Activated naive CD8-positive, alpha-beta T cell treated with anti-CD3 and anti-CD28 coated beads, Interleukin-2, amount 10 ng/mL, durations not matched to agents 7 days and 5 days (primary cell): ENCODE measurements at regions not wholly inside any gene's neighbourhood (a gene's known extent, or its start where the extent isn't known, plus 50 kb on each side); places are given as distances from the start of the nearest gene placed in this dataset.

Experiments
- ATAC-seq: fragments of 150-1000 bp; cut with Tn5 transposase; one replicate; pipeline ENCODE4 v1.10.0; 2021; ENCODE audit warnings: low read depth, moderate library complexity
- POLR2A ChIA-PET: fragments of 350-600 bp; sonication (Branson Sonifier 250); formaldehyde crosslinking; loops from one replicate; lab custom pipeline; 2021; ENCODE audit warnings: antibody characterized with exemption; lab: Charles Lee
- DNase-seq: peaks from one replicate; pipeline ENCODE4 v3.0.0; 2021
- H3K27ac Mint-ChIP-seq: one replicate; pipeline ENCODE4 v1.8.0; 2022; ENCODE audit warnings: mild to moderate bottlenecking, mixed read lengths
- H3K27me3 Mint-ChIP-seq: one replicate; pipeline ENCODE4 v1.8.0; 2022; ENCODE audit warnings: mild to moderate bottlenecking, moderate library complexity, mixed read lengths
- H3K36me3 Mint-ChIP-seq: one replicate; pipeline ENCODE4 v1.8.0; 2021; ENCODE audit warnings: mild to moderate bottlenecking, mixed read lengths
- H3K4me1 Mint-ChIP-seq: one replicate; pipeline ENCODE4 v1.8.0; 2021; ENCODE audit warnings: mixed read lengths
- H3K4me3 Mint-ChIP-seq: one replicate; pipeline ENCODE4 v1.8.0; 2022; ENCODE audit warnings: mild to moderate bottlenecking, moderate library complexity, mixed read lengths
- H3K9me3 Mint-ChIP-seq: one replicate; pipeline ENCODE4 v1.8.0; 2021; ENCODE audit warnings: mixed read lengths

- H3K36me3 Mint-ChIP-seq = no peaks in the 10 kb centered on the region
- ATAC-seq (no peak), DNase-seq (no peak)
- H3K9me3 Mint-ChIP-seq = no peaks in the 10 kb centered on the region
- POLR2A ChIA-PET = no interaction called here
- H3K27me3 Mint-ChIP-seq = no peaks in the 10 kb centered on the region
- H3K4me1 Mint-ChIP-seq = no peaks in the 10 kb centered on the region
- H3K4me3 Mint-ChIP-seq = no peak overlapping the region
- H3K27ac Mint-ChIP-seq = no peak overlapping the region
Observed at GRCh38 chr2:226325526-226325925, 474.1 kb downstream of the IRS1 start.

- no peak for ATAC-seq
- Mint-ChIP-seq H3K4me3 (no peak overlapping the region), H3K27me3 (peaks cover 2% of the 10 kb centered on the region), H3K27ac (no peak overlapping the region), H3K9me3 (no peaks in the 10 kb centered on the region), H3K4me1 (no peaks in the 10 kb centered on the region), H3K36me3 (no peaks in the 10 kb centered on the region)
- DNase-seq = no peak
- POLR2A ChIA-PET = no interaction called here
Observed at GRCh38 chr2:226320076-226320948, 479.3 kb downstream of the IRS1 start.

- POLR2A ChIA-PET = no interaction called here
- no peak for ATAC-seq
- Mint-ChIP-seq H3K4me1 (no peaks in the 10 kb centered on the region), H3K4me3 (no peak overlapping the region), H3K27ac (no peak overlapping the region), H3K36me3 (no peaks in the 10 kb centered on the region), H3K27me3 (peaks cover 5% of the 10 kb centered on the region), H3K9me3 (no peaks in the 10 kb centered on the region)
- DNase-seq = no peak
Observed at GRCh38 chr2:226317970-226318369, 481.6 kb downstream of the IRS1 start.

GRCh38 chr2:226313060-226313459, 486.6 kb downstream of the IRS1 start:
- POLR2A ChIA-PET = no interaction called here
- ATAC-seq = no peak
- Mint-ChIP-seq H3K27ac (no peak overlapping the region), H3K36me3 (no peaks in the 10 kb centered on the region), H3K4me3 (no peak overlapping the region), H3K4me1 (no peaks in the 10 kb centered on the region), H3K27me3 (peaks cover 3% of the 10 kb centered on the region), H3K9me3 (no peaks in the 10 kb centered on the region)
- DNase-seq = no peak

- no peak overlapping the region for H3K4me3 Mint-ChIP-seq
- POLR2A ChIA-PET = no interaction called here
- no peaks in the 10 kb centered on the region for H3K36me3 Mint-ChIP-seq
- no peaks in the 10 kb centered on the region for H3K9me3 Mint-ChIP-seq
- DNase-seq (no peak), ATAC-seq (no peak)
- H3K27ac Mint-ChIP-seq = no peak overlapping the region
- peaks cover 3% of the 10 kb centered on the region for H3K27me3 Mint-ChIP-seq
- no peaks in the 10 kb centered on the region for H3K4me1 Mint-ChIP-seq
Observed at GRCh38 chr2:226312155-226312554, 487.5 kb downstream of the IRS1 start.

GRCh38 chr2:226310146-226310545, 489.5 kb downstream of the IRS1 start:
- no peaks in the 10 kb centered on the region for H3K4me1 Mint-ChIP-seq
- no peaks in the 10 kb centered on the region for H3K36me3 Mint-ChIP-seq
- POLR2A ChIA-PET = no interaction called here
- peaks cover 5% of the 10 kb centered on the region for H3K27me3 Mint-ChIP-seq
- ATAC-seq = no peak
- no peaks in the 10 kb centered on the region for H3K9me3 Mint-ChIP-seq
- no peak overlapping the region for H3K4me3 Mint-ChIP-seq
- no peak overlapping the region for H3K27ac Mint-ChIP-seq
- no peak for DNase-seq

GRCh38 chr2:226308986-226309385, 490.6 kb downstream of the IRS1 start:
- H3K27me3 Mint-ChIP-seq = peaks cover 2% of the 10 kb centered on the region
- no peak for DNase-seq
- POLR2A ChIA-PET = no interaction called here
- H3K9me3 Mint-ChIP-seq = no peaks in the 10 kb centered on the region
- H3K27ac Mint-ChIP-seq = no peak overlapping the region
- no peak overlapping the region for H3K4me3 Mint-ChIP-seq
- ATAC-seq = no peak
- H3K36me3 Mint-ChIP-seq = no peaks in the 10 kb centered on the region
- H3K4me1 Mint-ChIP-seq = no peaks in the 10 kb centered on the region

GRCh38 chr2:226308323-226308680, 491.3 kb downstream of the IRS1 start:
- DNase-seq (no peak), ATAC-seq (no peak)
- Mint-ChIP-seq H3K4me1 (no peaks in the 10 kb centered on the region), H3K27me3 (peaks cover 2% of the 10 kb centered on the region), H3K4me3 (no peak overlapping the region), H3K9me3 (no peaks in the 10 kb centered on the region), H3K36me3 (no peaks in the 10 kb centered on the region), H3K27ac (no peak overlapping the region)
- POLR2A ChIA-PET = no interaction called here

- Mint-ChIP-seq H3K9me3 (no peaks in the 10 kb centered on the region), H3K27ac (no peak overlapping the region), H3K4me1 (no peaks in the 10 kb centered on the region), H3K4me3 (no peak overlapping the region), H3K27me3 (peaks cover 2% of the 10 kb centered on the region), H3K36me3 (no peaks in the 10 kb centered on the region)
- POLR2A ChIA-PET = no interaction called here
- ATAC-seq (no peak), DNase-seq (no peak)
Observed at GRCh38 chr2:226307487-226308322, 491.9 kb downstream of the IRS1 start.

- ATAC-seq (no peak), DNase-seq (no peak)
- POLR2A ChIA-PET = no interaction called here
- H3K9me3 Mint-ChIP-seq = no peaks in the 10 kb centered on the region
- H3K36me3 Mint-ChIP-seq = no peaks in the 10 kb centered on the region
- no peak overlapping the region for H3K27ac Mint-ChIP-seq
- no peaks in the 10 kb centered on the region for H3K4me1 Mint-ChIP-seq
- H3K27me3 Mint-ChIP-seq = peaks cover 2% of the 10 kb centered on the region
- no peak overlapping the region for H3K4me3 Mint-ChIP-seq
Observed at GRCh38 chr2:226306969-226307368, 492.7 kb downstream of the IRS1 start.

- no peak overlapping the region for H3K27ac Mint-ChIP-seq
- no peaks in the 10 kb centered on the region for H3K4me1 Mint-ChIP-seq
- no peaks in the 10 kb centered on the region for H3K36me3 Mint-ChIP-seq
- ATAC-seq (no peak), DNase-seq (no peak)
- POLR2A ChIA-PET = no interaction called here
- no peaks in the 10 kb centered on the region for H3K9me3 Mint-ChIP-seq
- peaks cover 2% of the 10 kb centered on the region for H3K27me3 Mint-ChIP-seq
- no peak overlapping the region for H3K4me3 Mint-ChIP-seq
Observed at GRCh38 chr2:226304308-226304707, 495.3 kb downstream of the IRS1 start.

GRCh38 chr2:226303707-226304106, 495.9 kb downstream of the IRS1 start:
- no peak overlapping the region for H3K27ac Mint-ChIP-seq
- peaks cover 2% of the 10 kb centered on the region for H3K27me3 Mint-ChIP-seq
- no peaks in the 10 kb centered on the region for H3K36me3 Mint-ChIP-seq
- no peaks in the 10 kb centered on the region for H3K4me1 Mint-ChIP-seq
- H3K9me3 Mint-ChIP-seq = no peaks in the 10 kb centered on the region
- POLR2A ChIA-PET = no interaction called here
- ATAC-seq = no peak
- no peak overlapping the region for H3K4me3 Mint-ChIP-seq
- DNase-seq = no peak

GRCh38 chr2:226300196-226300886, 499.3 kb downstream of the IRS1 start:
- Mint-ChIP-seq H3K27ac (no peak overlapping the region), H3K36me3 (no peaks in the 10 kb centered on the region), H3K4me3 (no peak overlapping the region), H3K4me1 (no peaks in the 10 kb centered on the region), H3K9me3 (no peaks in the 10 kb centered on the region), H3K27me3 (no peaks in the 10 kb centered on the region)
- DNase-seq (no peak), ATAC-seq (no peak)
- POLR2A ChIA-PET = no interaction called here
